ENCODE measurements at regions not wholly inside any gene's neighbourhood (a gene's known extent, or its start where the extent isn't known, plus 50 kb on each side); places are given as distances from the start of the nearest gene placed in this dataset.
A peak's percentile ranks its signal among the peaks of the same experiment; 100 is the strongest.
"Not testable (repeated sequence)": the region's sequence is repeated elsewhere in the genome, so short reads cannot be mapped to it uniquely, and the experiment has no call there.

DNA sequence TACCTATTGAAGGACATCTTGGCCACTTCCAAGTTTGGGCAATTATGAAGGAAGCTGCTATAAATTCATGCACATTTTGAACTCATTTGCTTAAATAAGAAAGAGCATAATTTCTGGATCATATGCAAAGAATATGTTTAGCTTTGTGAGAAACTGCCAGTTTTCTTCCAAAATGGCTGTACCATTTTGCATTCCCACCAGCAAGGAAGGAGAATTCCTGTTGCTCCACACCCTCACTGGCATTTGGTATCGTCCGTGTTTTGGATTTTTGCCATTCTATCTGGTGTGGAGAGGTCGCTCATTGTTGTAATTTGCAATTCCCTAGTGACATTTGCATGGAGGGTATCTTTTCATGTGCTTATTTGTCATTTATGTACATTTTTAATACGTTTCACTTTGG lies 339.3 kb downstream of the DAD1 start:
- Mint-ChIP-seq H3K4me1 (no peaks in the 10 kb centered on the region), H3K4me3 (no peak overlapping the region), H3K27me3 (no peaks in the 10 kb centered on the region), H3K36me3 (ENCODE audit: low read depth) (no peaks in the 10 kb centered on the region), H3K27ac (no peak overlapping the region)
- H3K9me3 ChIP-seq (ENCODE audit: control insufficient read depth, low read length, poor library complexity, severe bottlenecking): no peaks in the 10 kb centered on the region
- no peak for ATAC-seq
- DNase-seq: no peak

DNA sequence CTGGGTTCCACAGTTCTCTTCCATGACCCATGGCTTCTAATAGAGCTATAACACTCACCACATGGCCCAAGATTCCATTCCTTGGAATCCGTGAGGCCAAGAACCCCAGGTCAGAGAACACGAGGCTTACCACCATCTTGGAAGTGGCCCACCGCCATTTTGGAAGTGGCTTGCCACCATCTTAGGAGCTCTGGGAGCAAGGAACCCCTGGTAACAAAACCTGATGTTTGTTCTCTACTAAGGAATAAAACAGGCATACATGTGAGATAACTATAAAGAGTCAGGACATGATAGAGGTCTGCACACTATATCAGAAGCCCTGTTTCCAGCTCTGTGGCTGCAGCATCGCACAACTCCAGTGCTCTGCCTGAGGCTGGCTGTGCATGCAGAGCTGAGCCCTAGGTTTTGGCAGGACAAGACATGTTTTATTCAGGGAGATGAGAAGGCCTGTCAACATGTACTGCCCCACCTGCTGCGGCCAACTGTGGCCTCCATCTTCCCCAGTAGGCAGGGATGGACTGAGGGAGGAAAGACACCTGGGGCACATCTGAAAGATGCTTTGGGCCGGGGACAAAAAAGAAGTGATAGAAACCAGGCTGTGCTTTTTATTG lies 344.9 kb downstream of the DAD1 start:
- Mint-ChIP-seq H3K36me3 (ENCODE audit: low read depth) (no peaks in the 10 kb centered on the region), H3K27ac (no peak overlapping the region)

DNA sequence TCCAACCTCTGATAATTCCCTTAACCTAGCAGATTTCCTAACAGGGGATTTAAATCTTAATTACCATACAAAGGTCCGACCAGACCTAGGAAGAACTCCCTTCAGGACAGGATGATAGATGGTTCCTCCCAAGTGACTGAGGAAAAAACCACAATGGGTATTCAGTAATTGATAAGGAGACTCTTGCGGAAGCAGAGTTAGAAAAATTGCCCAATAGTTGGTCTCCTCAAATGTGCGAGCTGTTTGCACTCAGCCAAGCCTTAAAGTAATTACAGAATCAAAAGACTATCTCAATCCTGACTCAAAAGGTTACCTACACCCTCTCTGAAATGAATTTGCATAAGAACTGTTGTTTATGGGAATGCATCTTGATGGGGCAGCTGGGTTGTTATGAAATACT lies 350.7 kb downstream of the DAD1 start:
- H3K27me3 Mint-ChIP-seq, ATAC-seq: not testable (repeated sequence)

More for the DNA sequence above, 344.9 kb downstream of the DAD1 start:
- no peaks in the 10 kb centered on the region for H3K9me3 ChIP-seq (ENCODE audit: control insufficient read depth, low read length, poor library complexity, severe bottlenecking)
- no peak overlapping the region for H3K4me3 Mint-ChIP-seq
- no peaks in the 10 kb centered on the region for H3K27me3 Mint-ChIP-seq
- DNase-seq (no peak), ATAC-seq (no peak)
- no peaks in the 10 kb centered on the region for H3K4me1 Mint-ChIP-seq

DNA sequence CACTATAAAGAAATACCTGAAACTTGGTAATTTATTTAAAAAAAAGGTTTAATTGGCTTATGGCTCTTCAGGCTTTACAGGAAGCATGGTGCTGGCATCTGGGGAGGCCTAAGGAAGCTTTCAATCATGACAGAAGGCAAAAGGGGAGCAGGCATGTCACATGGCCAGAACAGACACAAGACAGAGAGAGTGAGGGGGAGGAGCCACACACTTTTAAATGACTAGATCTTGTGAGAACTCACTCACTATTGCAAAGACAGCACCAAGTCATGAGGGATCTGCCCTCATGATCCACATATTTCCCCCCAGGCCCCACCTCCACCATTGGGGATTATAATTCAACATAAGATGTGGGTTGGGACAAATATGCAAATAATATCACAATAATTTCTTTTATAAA lies 355.6 kb downstream of the DAD1 start:
- DNase-seq (no peak), ATAC-seq (no peak)
- Mint-ChIP-seq H3K27me3 (no peaks in the 10 kb centered on the region), H3K36me3 (ENCODE audit: low read depth) (no peaks in the 10 kb centered on the region), H3K27ac (no peak overlapping the region), H3K4me1 (no peaks in the 10 kb centered on the region), H3K4me3 (no peak overlapping the region)
- H3K9me3 ChIP-seq (ENCODE audit: control insufficient read depth, low read length, poor library complexity, severe bottlenecking): no peaks in the 10 kb centered on the region

More for the DNA sequence above, 350.7 kb downstream of the DAD1 start:
- not testable (repeated sequence) for H3K4me1 Mint-ChIP-seq; H3K4me3 Mint-ChIP-seq; H3K27ac Mint-ChIP-seq; H3K36me3 Mint-ChIP-seq (ENCODE audit: low read depth); DNase-seq; H3K9me3 ChIP-seq (ENCODE audit: control insufficient read depth, low read length, poor library complexity, severe bottlenecking)

DNA sequence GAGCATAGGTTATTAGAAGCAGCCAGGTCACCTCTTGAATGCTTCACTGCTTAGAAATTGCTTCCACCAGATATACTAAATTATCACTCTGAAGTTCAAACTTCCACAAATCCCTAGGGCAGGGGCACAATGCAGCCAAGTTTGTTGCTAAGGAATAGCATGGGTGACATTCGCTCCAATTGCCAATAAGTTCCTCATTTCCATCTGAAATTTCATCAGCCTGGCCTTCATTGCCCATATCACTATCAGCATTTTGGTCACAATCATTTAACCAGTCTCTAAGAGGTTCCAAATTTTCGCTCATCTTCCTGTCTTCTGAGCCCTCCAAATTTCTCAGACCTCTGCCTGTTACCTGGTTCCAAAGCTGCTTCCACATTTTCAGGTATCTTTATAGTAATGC lies 356.1 kb downstream of the DAD1 start:
- ATAC-seq (no peak), DNase-seq (no peak)
- no peaks in the 10 kb centered on the region for H3K9me3 ChIP-seq (ENCODE audit: control insufficient read depth, low read length, poor library complexity, severe bottlenecking)
- no peak overlapping the region for H3K27ac Mint-ChIP-seq
- H3K4me3 Mint-ChIP-seq: no peak overlapping the region
- no peaks in the 10 kb centered on the region for H3K27me3 Mint-ChIP-seq
- no peaks in the 10 kb centered on the region for H3K36me3 Mint-ChIP-seq (ENCODE audit: low read depth)
- no peaks in the 10 kb centered on the region for H3K4me1 Mint-ChIP-seq

DNA sequence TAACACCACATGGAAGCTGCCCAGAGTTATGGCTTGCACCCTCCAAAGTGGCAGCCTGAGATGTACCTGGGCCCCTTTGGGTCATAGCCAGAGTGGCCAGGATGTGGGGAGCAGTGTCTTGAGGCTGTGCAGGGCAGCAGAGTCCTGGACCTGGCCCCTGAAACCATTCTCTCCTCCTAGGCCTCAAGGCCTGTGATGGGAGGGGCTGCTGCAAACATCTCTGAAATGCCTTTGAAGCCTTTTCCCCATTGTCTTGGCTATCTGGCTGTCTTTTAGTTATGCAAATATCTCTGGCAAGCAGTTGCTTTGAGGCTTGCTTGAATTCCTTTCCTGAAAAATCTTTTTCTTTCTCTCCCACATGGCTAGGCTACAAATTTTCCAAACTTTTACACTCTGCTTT lies 356.5 kb downstream of the DAD1 start:
- H3K9me3 ChIP-seq (ENCODE audit: control insufficient read depth, low read length, poor library complexity, severe bottlenecking): no peaks in the 10 kb centered on the region
- ATAC-seq (no peak), DNase-seq (no peak)
- H3K27me3 Mint-ChIP-seq: no peaks in the 10 kb centered on the region
- no peak overlapping the region for H3K4me3 Mint-ChIP-seq
- H3K27ac Mint-ChIP-seq: no peak overlapping the region
- no peaks in the 10 kb centered on the region for H3K36me3 Mint-ChIP-seq (ENCODE audit: low read depth)
- H3K4me1 Mint-ChIP-seq: no peaks in the 10 kb centered on the region

DNA sequence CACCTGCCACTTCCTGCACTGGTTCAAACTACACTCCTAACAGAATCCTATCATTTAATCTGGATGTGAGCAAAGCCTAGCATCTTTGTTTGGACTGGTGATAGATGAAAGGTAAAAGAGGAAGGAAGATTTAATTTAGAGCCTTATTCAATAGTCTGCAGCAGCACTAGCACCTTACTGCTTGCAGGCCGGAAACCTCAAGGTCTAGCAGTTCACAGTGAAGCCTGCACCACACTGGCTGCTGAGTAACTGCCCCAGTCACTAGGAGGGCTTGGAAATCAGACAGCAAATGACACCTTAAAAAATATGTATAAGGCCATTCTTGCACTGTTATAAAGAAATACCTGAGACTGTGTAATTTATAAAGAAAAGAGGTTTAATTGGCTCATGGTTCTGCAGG lies 358.0 kb downstream of the DAD1 start:
- no peaks in the 10 kb centered on the region for H3K36me3 Mint-ChIP-seq (ENCODE audit: low read depth)
- DNase-seq (no peak), ATAC-seq (peak; percentile 68)
- H3K27me3 Mint-ChIP-seq: no peaks in the 10 kb centered on the region
- H3K27ac Mint-ChIP-seq: no peak overlapping the region
- no peaks in the 10 kb centered on the region for H3K4me1 Mint-ChIP-seq
- H3K4me3 Mint-ChIP-seq: peak overlapping the region; percentile 25
- no peaks in the 10 kb centered on the region for H3K9me3 ChIP-seq (ENCODE audit: control insufficient read depth, low read length, poor library complexity, severe bottlenecking)

DNA sequence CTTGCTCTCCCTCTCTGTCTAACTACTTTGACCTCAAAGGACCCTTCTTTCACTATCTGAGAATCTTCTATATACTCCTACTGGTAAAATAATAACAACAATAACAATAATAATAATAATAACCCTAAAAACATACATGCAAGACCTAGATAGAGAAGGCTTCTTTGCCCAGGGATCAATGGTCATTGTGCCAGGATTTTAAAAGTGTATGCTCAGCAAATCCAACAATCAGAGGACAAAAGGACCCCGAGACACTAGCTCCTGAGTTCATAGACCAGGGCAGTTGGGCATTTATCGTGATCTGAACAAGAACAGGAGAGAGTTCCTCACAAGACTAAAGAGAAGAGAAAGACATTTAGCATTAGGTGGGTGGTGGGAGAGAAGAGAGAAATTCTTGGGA lies 358.5 kb downstream of the DAD1 start:
- no peaks in the 10 kb centered on the region for H3K9me3 ChIP-seq (ENCODE audit: control insufficient read depth, low read length, poor library complexity, severe bottlenecking)
- H3K4me3 Mint-ChIP-seq: peak overlapping the region; percentile 25
- no peak for DNase-seq
- no peaks in the 10 kb centered on the region for H3K36me3 Mint-ChIP-seq (ENCODE audit: low read depth)
- no peak for ATAC-seq
- H3K4me1 Mint-ChIP-seq: no peaks in the 10 kb centered on the region
- no peaks in the 10 kb centered on the region for H3K27me3 Mint-ChIP-seq
- H3K27ac Mint-ChIP-seq: no peak overlapping the region

GRCh38 chr14:22227084-22227483 lies 361.9 kb downstream of the DAD1 start:
- DNase-seq (no peak), ATAC-seq (no peak)
- H3K4me1 Mint-ChIP-seq: no peaks in the 10 kb centered on the region
- no peaks in the 10 kb centered on the region for H3K9me3 ChIP-seq (ENCODE audit: control insufficient read depth, low read length, poor library complexity, severe bottlenecking)
- no peaks in the 10 kb centered on the region for H3K36me3 Mint-ChIP-seq (ENCODE audit: low read depth)
- peak overlapping the region; percentile 61 for H3K4me3 Mint-ChIP-seq
- peak overlapping the region; percentile 9 for H3K27ac Mint-ChIP-seq
- no peaks in the 10 kb centered on the region for H3K27me3 Mint-ChIP-seq

- H3K27me3 Mint-ChIP-seq: no peaks in the 10 kb centered on the region
- no peaks in the 10 kb centered on the region for H3K9me3 ChIP-seq (ENCODE audit: control insufficient read depth, low read length, poor library complexity, severe bottlenecking)
- ATAC-seq (peak; percentile 65), DNase-seq (peak in 2 of 3 donors; percentile 5 to 8)
- no peaks in the 10 kb centered on the region for H3K36me3 Mint-ChIP-seq (ENCODE audit: low read depth)
- H3K4me1 Mint-ChIP-seq: no peaks in the 10 kb centered on the region
- peak overlapping the region; percentile 61 for H3K4me3 Mint-ChIP-seq
- peak overlapping the region; percentile 9 for H3K27ac Mint-ChIP-seq
Measured at GRCh38 chr14:22226381-22226780, 362.6 kb downstream of the DAD1 start.

- ATAC-seq (no peak), DNase-seq (no peak)
- no peak overlapping the region for H3K4me3 Mint-ChIP-seq
- H3K4me1 Mint-ChIP-seq: no peaks in the 10 kb centered on the region
- H3K27ac Mint-ChIP-seq: no peak overlapping the region
- H3K9me3 ChIP-seq (ENCODE audit: control insufficient read depth, low read length, poor library complexity, severe bottlenecking): no peaks in the 10 kb centered on the region
- H3K27me3 Mint-ChIP-seq: no peaks in the 10 kb centered on the region
- no peaks in the 10 kb centered on the region for H3K36me3 Mint-ChIP-seq (ENCODE audit: low read depth)
Measured at GRCh38 chr14:22225516-22226140, 363.4 kb downstream of the DAD1 start.

GRCh38 chr14:22221508-22221907 lies 367.5 kb downstream of the DAD1 start:
- Mint-ChIP-seq H3K4me3 (peak overlapping the region; percentile 66), H3K27ac (peak overlapping the region; percentile 39), H3K4me1 (no peaks in the 10 kb centered on the region), H3K27me3 (no peaks in the 10 kb centered on the region), H3K36me3 (ENCODE audit: low read depth) (no peaks in the 10 kb centered on the region)
- ATAC-seq: peak; percentile 54
- DNase-seq: no peak
- no peaks in the 10 kb centered on the region for H3K9me3 ChIP-seq (ENCODE audit: control insufficient read depth, low read length, poor library complexity, severe bottlenecking)

GRCh38 chr14:22220427-22220826 lies 368.6 kb downstream of the DAD1 start:
- H3K9me3 ChIP-seq (ENCODE audit: control insufficient read depth, low read length, poor library complexity, severe bottlenecking): no peaks in the 10 kb centered on the region
- Mint-ChIP-seq H3K27ac (no peak overlapping the region), H3K4me3 (no peak overlapping the region), H3K4me1 (no peaks in the 10 kb centered on the region), H3K27me3 (no peaks in the 10 kb centered on the region), H3K36me3 (ENCODE audit: low read depth) (no peaks in the 10 kb centered on the region)
- DNase-seq (no peak), ATAC-seq (no peak)

DNA sequence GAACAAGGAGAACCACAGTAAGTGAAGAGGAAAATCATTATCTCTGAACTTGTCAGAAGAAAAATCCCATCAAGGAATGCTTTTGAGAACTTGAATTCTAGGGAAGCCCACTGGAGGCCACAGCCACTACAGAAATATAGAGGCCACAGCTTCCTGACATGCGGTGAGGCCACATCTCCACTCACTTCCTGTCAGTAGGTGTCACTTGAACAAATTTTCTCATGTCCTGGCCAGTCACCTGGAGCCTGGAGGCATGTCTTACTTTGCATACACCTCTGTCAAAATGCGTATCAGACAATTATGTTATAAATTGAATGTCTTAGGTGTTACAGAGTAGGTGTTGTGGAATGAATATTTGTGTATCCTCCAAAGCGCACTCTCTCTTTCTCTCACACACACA lies 370.3 kb downstream of the DAD1 start:
- Mint-ChIP-seq H3K27me3 (no peaks in the 10 kb centered on the region), H3K4me1 (no peaks in the 10 kb centered on the region), H3K4me3 (no peak overlapping the region), H3K27ac (no peak overlapping the region), H3K36me3 (ENCODE audit: low read depth) (no peaks in the 10 kb centered on the region)
- ATAC-seq: no peak
- H3K9me3 ChIP-seq (ENCODE audit: control insufficient read depth, low read length, poor library complexity, severe bottlenecking): no peaks in the 10 kb centered on the region
- DNase-seq: no peak

Data from T-helper 17 cell (primary cell).